HG03378 (cell line): ENCODE measurements at regions not wholly inside any gene's neighbourhood (a gene's known extent, or its start where the extent isn't known, plus 50 kb on each side); places are given as distances from the start of the nearest gene placed in this dataset.
"Not testable (repeated sequence)": the region's sequence is repeated elsewhere in the genome, so short reads cannot be mapped to it uniquely, and the experiment has no call there.

Experiments
- ATAC-seq: cut with Tn5 transposase; IDR thresholded peaks from one replicate; pipeline ENCODE4 v1.9.1; 2021; ENCODE audit warnings: mild to moderate bottlenecking, moderate library complexity; ENCODE audit not compliant: unreplicated experiment

GRCh38 chr3:3476669-3477068 lies 297.2 kb upstream of the CRBN start:
- ATAC-seq = no peak

- ATAC-seq = no peak
Observed at GRCh38 chr3:3468596-3468995, 289.1 kb upstream of the CRBN start.

GRCh38 chr3:3464131-3464530 lies 284.6 kb upstream of the CRBN start:
- no peak for ATAC-seq

GRCh38 chr3:3461317-3461716 lies 281.8 kb upstream of the CRBN start:
- no peak for ATAC-seq

GRCh38 chr3:3448468-3448867 lies 269.0 kb upstream of the CRBN start:
- ATAC-seq = no peak

- ATAC-seq = no peak
Observed at GRCh38 chr3:3447641-3448040, 268.1 kb upstream of the CRBN start.

- no peak for ATAC-seq
Observed at GRCh38 chr3:3446251-3446650, 266.8 kb upstream of the CRBN start.

GRCh38 chr3:3443482-3443881 lies 264.0 kb upstream of the CRBN start:
- ATAC-seq = no peak

GRCh38 chr3:3433711-3434110 lies 254.2 kb upstream of the CRBN start:
- no peak for ATAC-seq

- ATAC-seq = no peak
Observed at GRCh38 chr3:3429841-3430240, 250.3 kb upstream of the CRBN start.

- not testable (repeated sequence) for ATAC-seq
Observed at GRCh38 chr3:3407707-3408106, 228.2 kb upstream of the CRBN start.

GRCh38 chr3:3405131-3405530 lies 225.6 kb upstream of the CRBN start:
- no peak for ATAC-seq

- no peak for ATAC-seq
Observed at GRCh38 chr3:3403700-3404099, 224.2 kb upstream of the CRBN start.

GRCh38 chr3:3392946-3393345 lies 213.5 kb upstream of the CRBN start:
- no peak for ATAC-seq

GRCh38 chr3:3383461-3383860 lies 204.0 kb upstream of the CRBN start:
- no peak for ATAC-seq

GRCh38 chr3:3372210-3372777 lies 192.8 kb upstream of the CRBN start:
- ATAC-seq = no peak

- ATAC-seq = no peak
Observed at GRCh38 chr3:3368306-3368705, 188.8 kb upstream of the CRBN start.

GRCh38 chr3:3366386-3366785 lies 186.9 kb upstream of the CRBN start:
- ATAC-seq = no peak

GRCh38 chr3:3365716-3366115 lies 186.2 kb upstream of the CRBN start:
- ATAC-seq = no peak

- ATAC-seq = no peak
Observed at GRCh38 chr3:3356846-3357245, 177.4 kb upstream of the CRBN start.

- ATAC-seq = no peak
Observed at GRCh38 chr3:3355442-3355841, 176.0 kb upstream of the CRBN start.

- peak; percentile 85 for ATAC-seq
Observed at GRCh38 chr3:3353153-3353552, 173.7 kb upstream of the CRBN start.

- no peak for ATAC-seq
Observed at GRCh38 chr3:3351226-3351625, 171.7 kb upstream of the CRBN start.

GRCh38 chr3:3347056-3347455 lies 167.6 kb upstream of the CRBN start:
- ATAC-seq = not testable (repeated sequence)
